H1 (cell line): ENCODE measurements at regions not wholly inside any gene's neighbourhood (a gene's known extent, or its start where the extent isn't known, plus 50 kb on each side); places are given as distances from the start of the nearest gene placed in this dataset.

ENCODE experiments used
- CTCF ChIA-PET: fragments of 300-600 bp; sonication (Branson Sonifier 250); formaldehyde crosslinking; loops from one replicate; lab custom pipeline; 2021; ENCODE audit not compliant: partially characterized antibody; lab: Charles Lee
- POLR2A ChIA-PET: fragments of 300-600 bp; sonication (Branson Sonifier 250); formaldehyde crosslinking; loops from one replicate; lab custom pipeline; 2021; ENCODE audit warnings: inconsistent platforms; ENCODE audit not compliant: partially characterized antibody; lab: Charles Lee
- DNase-seq, 2 experiments: peaks; one replicate each; pipeline versions ENCODE4 v3.0.0 to v3.0.0-alpha.2; 2010 to 2022; ENCODE audit warnings: low spot score in 2 of 2, low read depth in 1 of 2, mixed read lengths in 1 of 2
- FAIRE-seq: peaks from 2 replicates; lab custom pipeline; 2011; peaks lifted over from hg19 to GRCh38; lab: Jason Lieb, UNC
- H2AFZ ChIP-seq: 2 replicates; pipeline ENCODE4 v1.8.1; 2012; ENCODE audit warnings: low read length, inconsistent platforms
- H2AK5ac ChIP-seq: 2 replicates; pipeline ENCODE4 v1.6.1; 2013; ENCODE audit warnings: low read depth, low read length
- H2BK120ac ChIP-seq: replicated peaks from 2 replicates; pipeline ENCODE3; 2013; ENCODE audit warnings: low read depth, low read length, inconsistent platforms
- H2BK12ac ChIP-seq: 2 replicates; pipeline ENCODE4 v1.6.1; 2013; ENCODE audit warnings: low read depth, low read length
- H2BK15ac ChIP-seq: 2 replicates; pipeline ENCODE4 v1.6.1; 2013; ENCODE audit warnings: low read length
- H2BK20ac ChIP-seq: 2 replicates; pipeline ENCODE4 v1.6.1; 2013; ENCODE audit warnings: low read length
- H2BK5ac ChIP-seq: 2 replicates; pipeline ENCODE4 v1.6.1; 2013; ENCODE audit warnings: low read depth, low read length
- H3K14ac ChIP-seq: 2 replicates; pipeline ENCODE4 v1.6.1; 2013; ENCODE audit warnings: inconsistent platforms; ENCODE audit not compliant: insufficient read length
- H3K18ac ChIP-seq: 2 replicates; pipeline ENCODE4 v1.6.1; 2013; ENCODE audit warnings: low read length; ENCODE audit errors: extremely low read depth
- H3K23ac ChIP-seq: 2 replicates; pipeline ENCODE4 v1.6.1; 2013; ENCODE audit warnings: inconsistent platforms; ENCODE audit not compliant: insufficient read length
- H3K23me2 ChIP-seq: 2 replicates; pipeline ENCODE4 v1.6.1; 2013; ENCODE audit warnings: low read depth, low read length
- H3K27ac ChIP-seq: 2 replicates; pipeline ENCODE4 v1.6.1; 2011; ENCODE audit warnings: low read depth, low read length, inconsistent platforms
- H3K27me3 ChIP-seq, 4 experiments: replicated peaks in 1 of 4; 1 replicate in 1 of 4; 2 replicates in 3 of 4; pipeline versions ENCODE4 v1.6.1 to v1.8.1; 2011 to 2013; ENCODE audit warnings: low read length in 3 of 4, mild to moderate bottlenecking in 3 of 4, inconsistent platforms in 2 of 4, mixed read lengths in 2 of 4, moderate library complexity in 1 of 4; ENCODE audit not compliant: control insufficient read depth in 3 of 4, insufficient read depth in 3 of 4; ENCODE audit errors: extremely low read depth in 1 of 4
- H3K36me3 ChIP-seq, 4 experiments: 2 replicates each; pipeline versions ENCODE4 v1.6.1 to v1.8.1; 2011 to 2013; ENCODE audit warnings: mild to moderate bottlenecking in 4 of 4, low read length in 3 of 4, moderate library complexity in 2 of 4, control low read depth in 1 of 4, inconsistent platforms in 1 of 4; ENCODE audit not compliant: insufficient read depth in 4 of 4, control insufficient read depth in 2 of 4
- H3K4ac ChIP-seq: replicated peaks from 2 replicates; pipeline ENCODE3; 2013; ENCODE audit warnings: low read length, low read depth, mixed read lengths, inconsistent platforms; ENCODE audit not compliant: insufficient read length
- H3K4me1 ChIP-seq, 4 experiments: replicated peaks in 1 of 4; 1 replicate in 1 of 4; 2 replicates in 3 of 4; pipeline versions ENCODE4 v1.6.1 to v1.8.1; 2011 to 2013; ENCODE audit warnings: low read length in 3 of 4, inconsistent platforms in 2 of 4, mixed read lengths in 1 of 4; ENCODE audit not compliant: insufficient read depth in 4 of 4, control insufficient read depth in 3 of 4
- H3K4me2 ChIP-seq, 2 experiments: 2 replicates each; pipeline versions ENCODE4 v1.6.1 to v1.8.1; 2011 to 2013; ENCODE audit warnings: low read depth in 2 of 2, low read length in 2 of 2, control low read depth in 1 of 2, inconsistent platforms in 1 of 2, mild to moderate bottlenecking in 1 of 2; ENCODE audit not compliant: insufficient read depth in 1 of 2
- H3K4me3 ChIP-seq, 4 experiments: fragments of 200-600, 300-600 bp in 1 of 4; sonication (generic), shearing (Covaris generic), sonication (Bioruptor Twin) in 1 of 4; 2 replicates each; pipeline versions ENCODE4 v1.5.1 to v1.8.1; 2011 to 2016; ENCODE audit warnings: low read length in 4 of 4, low read depth in 3 of 4, control low read depth in 2 of 4, inconsistent platforms in 2 of 4, mild to moderate bottlenecking in 2 of 4, mixed read lengths in 1 of 4, moderate library complexity in 1 of 4; ENCODE audit not compliant: insufficient read depth in 2 of 4; ENCODE audit errors: extremely low read depth in 1 of 4
- H3K56ac ChIP-seq: replicated peaks from 2 replicates; pipeline ENCODE3; 2013; ENCODE audit warnings: low read depth, mild to moderate bottlenecking, mixed read lengths, low read length, inconsistent platforms; ENCODE audit not compliant: insufficient read length
- H3K79me1 ChIP-seq: 2 replicates; pipeline ENCODE4 v1.6.1; 2013; ENCODE audit warnings: low read depth, low read length, control low read depth
- H3K79me2 ChIP-seq, 2 experiments: 2 replicates each; pipeline versions ENCODE4 v1.6.1 to v1.8.1; 2012 to 2013; ENCODE audit warnings: low read length in 2 of 2, mild to moderate bottlenecking in 2 of 2, inconsistent platforms in 1 of 2; ENCODE audit not compliant: insufficient read depth in 2 of 2, control insufficient read depth in 1 of 2
- H3K9ac ChIP-seq, 4 experiments: replicated peaks in 1 of 4; 1 replicate in 1 of 4; 2 replicates in 3 of 4; pipeline versions ENCODE4 v1.6.1 to v1.8.1; 2011 to 2013; ENCODE audit warnings: low read depth in 3 of 4, low read length in 3 of 4, control low read depth in 2 of 4, mild to moderate bottlenecking in 2 of 4, moderate library complexity in 2 of 4, inconsistent platforms in 1 of 4; ENCODE audit errors: extremely low read depth in 1 of 4
- H3K9me3 ChIP-seq, 2 experiments: 2 replicates each; pipeline versions ENCODE4 v1.6.1 to v1.8.1; 2012 to 2013; ENCODE audit warnings: mild to moderate bottlenecking in 2 of 2, moderate library complexity in 2 of 2, control low read depth in 1 of 2, inconsistent platforms in 1 of 2, low read depth in 1 of 2, low read length in 1 of 2, mixed read lengths in 1 of 2; ENCODE audit not compliant: insufficient read depth in 2 of 2
- H4K20me1 ChIP-seq, 2 experiments: replicated peaks in 1 of 2; 2 replicates each; pipeline versions ENCODE3 to v1.8.1; 2011 to 2013; ENCODE audit warnings: inconsistent platforms in 2 of 2, low read length in 2 of 2, mild to moderate bottlenecking in 1 of 2; ENCODE audit not compliant: insufficient read depth in 2 of 2, control insufficient read depth in 1 of 2
- H4K5ac ChIP-seq: 2 replicates; pipeline ENCODE4 v1.6.1; 2013; ENCODE audit warnings: low read length, low read depth, mixed read lengths, inconsistent platforms; ENCODE audit not compliant: insufficient read length
- H4K8ac ChIP-seq: 2 replicates; pipeline ENCODE4 v1.8.0; 2013; ENCODE audit warnings: mild to moderate bottlenecking, moderate library complexity, low read length, inconsistent platforms; ENCODE audit not compliant: insufficient read depth; ENCODE audit errors: extremely low read depth
- H4K91ac ChIP-seq: replicated peaks from 2 replicates; pipeline ENCODE3; 2013; ENCODE audit warnings: low read length, mixed read lengths, inconsistent platforms; ENCODE audit not compliant: insufficient read length
- CHD2 ChIP-seq: IDR thresholded peaks from 2 replicates; pipeline ENCODE4 v1.6.1; 2012; ENCODE audit warnings: low read length, improper control_type of control experiment
- CTBP2 ChIP-seq: IDR thresholded peaks from 2 replicates; pipeline ENCODE4 v1.7.0; 2011; ENCODE audit warnings: borderline replicate concordance, mild to moderate bottlenecking, moderate library complexity, mixed read lengths, low read length; ENCODE audit not compliant: insufficient read depth, insufficient read length
- HDAC6 ChIP-seq: IDR thresholded peaks from one replicate; pipeline ENCODE4 v1.7.1; 2012; ENCODE audit warnings: low read depth, mild to moderate bottlenecking, inconsistent platforms, low read length, moderate library complexity
- KDM4A ChIP-seq: IDR thresholded peaks from one replicate; pipeline ENCODE4 v1.7.1; 2012; ENCODE audit warnings: low read depth, mild to moderate bottlenecking, moderate library complexity, low read length, inconsistent platforms; ENCODE audit not compliant: severe bottlenecking
- KDM5A ChIP-seq: fragments of 200-600 bp; IDR thresholded peaks from 2 replicates; pipeline ENCODE4 v1.7.1; 2012; ENCODE audit warnings: mild to moderate bottlenecking, low read length, inconsistent platforms, mixed read lengths
- POLR2AphosphoS5 ChIP-seq: IDR thresholded peaks from 2 replicates; pipeline ENCODE4 v1.6.1; 2011; ENCODE audit warnings: low read depth, low read length
- ZNF274 ChIP-seq: IDR thresholded peaks from 2 replicates; pipeline ENCODE4 v1.7.0; 2012; ENCODE audit warnings: low read length, borderline replicate concordance; ENCODE audit errors: extremely low read depth
- WGBS, 2 experiments: shearing (Covaris generic) in 1 of 2; methylation state at CpG; one replicate each; pipeline versions ENCODE4 v1.1.6 to v1.1.7; 2013 to 2015; ENCODE audit warnings: low lambda C conversion rate in 2 of 2, mixed read lengths in 2 of 2, inconsistent platforms in 1 of 2, low coverage in 1 of 2, missing lambda C conversion rate in 1 of 2; ENCODE audit not compliant: insufficient replicate concordance in 2 of 2, insufficient coverage in 1 of 2, insufficient read length in 1 of 2; ENCODE audit errors: extremely low coverage in 1 of 2, missing lambda C conversion rate in 1 of 2; 5-methylcytosine and 5-hydroxymethylcytosine counted together
- TF ChIP-seq, protein P1 (sequence below): IDR thresholded peaks from 2 replicates; pipeline ENCODE4 v1.6.1; 2011; ENCODE audit warnings: low read depth, mild to moderate bottlenecking, low read length; ENCODE audit not compliant: insufficient read depth

DNA sequence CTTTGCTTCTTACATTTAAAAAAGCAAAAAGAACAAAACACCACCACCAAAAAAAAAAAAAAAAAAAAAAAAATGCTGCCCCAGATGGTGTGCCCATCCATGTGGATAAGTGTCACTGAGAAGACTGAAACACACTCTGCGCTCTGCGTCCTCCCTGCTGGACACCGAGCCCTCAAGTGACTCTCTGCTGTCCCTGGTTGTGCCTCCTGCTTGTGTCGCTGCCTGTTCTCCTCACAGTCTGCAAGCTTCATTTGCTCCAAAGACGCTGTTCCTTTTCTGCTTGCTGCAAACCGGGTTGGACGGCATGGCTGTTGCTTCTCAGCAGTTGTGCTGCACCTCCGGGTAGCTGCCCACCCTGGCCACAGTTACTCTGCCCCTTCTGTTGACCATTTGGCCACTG lies 276.2 kb upstream of the ATP2B1 start:
- no peak overlapping the region for H3K4ac ChIP-seq
- H2BK20ac ChIP-seq = no peak overlapping the region
- DNase-seq (no peak), FAIRE-seq (no peak)
- H3K18ac ChIP-seq = no peak overlapping the region
- no peak overlapping the region for H4K8ac ChIP-seq
- H3K23me2 ChIP-seq = no peaks in the 10 kb centered on the region
- WGBS, 2 experiments = 93% methylated on average over 6 of the region's 8 CpGs; no CpG with 5 or more reads in 1 of the 2 experiments
- H3K4me1 ChIP-seq = peaks cover 0 to 3% (median 0%) of the 10 kb centered on the region in 4 experiments; a peak in 2 of 7 replicates
- no peak overlapping the region for H3K23ac ChIP-seq
- H3K9ac ChIP-seq = no peak overlapping the region
- no peak overlapping the region for H3K4me3 ChIP-seq
- H3K4me2 ChIP-seq = no peak overlapping the region
- POLR2A ChIA-PET = no interaction called here
- H2AFZ ChIP-seq = no peak overlapping the region
- H4K5ac ChIP-seq = no peak overlapping the region
- H4K20me1 ChIP-seq = no peaks in the 10 kb centered on the region
- 0 out of 2 replicates have a peak overlapping the region, but pooled peaks have one; percentile 2 for H2BK5ac ChIP-seq
- no peaks in the 10 kb centered on the region for H3K36me3 ChIP-seq
- H2BK120ac ChIP-seq = no peak overlapping the region
- TF ChIP-seq HDAC6 (no peak), KDM4A (no peak), KDM5A (no peak), ZNF274 (no peak), CHD2 (no peak), POLR2AphosphoS5 (no peak), CTBP2 (no peak)
- TF ChIP-seq, protein P1, sequence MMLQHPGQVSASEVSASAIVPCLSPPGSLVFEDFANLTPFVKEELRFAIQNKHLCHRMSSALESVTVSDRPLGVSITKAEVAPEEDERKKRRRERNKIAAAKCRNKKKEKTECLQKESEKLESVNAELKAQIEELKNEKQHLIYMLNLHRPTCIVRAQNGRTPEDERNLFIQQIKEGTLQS = no peak
- H3K27ac ChIP-seq = no peak overlapping the region
- H2BK12ac ChIP-seq = no peak overlapping the region
- H3K56ac ChIP-seq = no peak overlapping the region
- no peak overlapping the region for H2BK15ac ChIP-seq
- CTCF ChIA-PET = interaction anchor here (0.6 to 1.6 kb wide), 5 partner anchors 8 to 837 kb away, joined by 3 read pairs; no protein-coding TSS in a partner anchor
- no peak overlapping the region for H4K91ac ChIP-seq
- H3K27me3 ChIP-seq = no peaks in the 10 kb centered on the region
- H3K14ac ChIP-seq = no peak overlapping the region
- no peaks in the 10 kb centered on the region for H3K9me3 ChIP-seq
- H2AK5ac ChIP-seq = no peak overlapping the region
- no peaks in the 10 kb centered on the region for H3K79me1 ChIP-seq
- no peaks in the 10 kb centered on the region for H3K79me2 ChIP-seq
